ENCODE measurements at regions not wholly inside any gene's neighbourhood (a gene's known extent, or its start where the extent isn't known, plus 50 kb on each side); places are given as distances from the start of the nearest gene placed in this dataset.

GRCh38 chr2:223369889-223370288 lies 232.3 kb downstream of the SCG2 start:
- Histone ChIP-seq H3K36me3 (no peaks in the 10 kb centered on the region), H3K4me1 (no peaks in the 10 kb centered on the region), H3K27ac (no peak overlapping the region), H3K4me3 (no peak overlapping the region), H3K27me3 (no peaks in the 10 kb centered on the region), H3K9me3 (no peaks in the 10 kb centered on the region)
- no peak for DNase-seq
- TF ChIP-seq, protein P1, sequence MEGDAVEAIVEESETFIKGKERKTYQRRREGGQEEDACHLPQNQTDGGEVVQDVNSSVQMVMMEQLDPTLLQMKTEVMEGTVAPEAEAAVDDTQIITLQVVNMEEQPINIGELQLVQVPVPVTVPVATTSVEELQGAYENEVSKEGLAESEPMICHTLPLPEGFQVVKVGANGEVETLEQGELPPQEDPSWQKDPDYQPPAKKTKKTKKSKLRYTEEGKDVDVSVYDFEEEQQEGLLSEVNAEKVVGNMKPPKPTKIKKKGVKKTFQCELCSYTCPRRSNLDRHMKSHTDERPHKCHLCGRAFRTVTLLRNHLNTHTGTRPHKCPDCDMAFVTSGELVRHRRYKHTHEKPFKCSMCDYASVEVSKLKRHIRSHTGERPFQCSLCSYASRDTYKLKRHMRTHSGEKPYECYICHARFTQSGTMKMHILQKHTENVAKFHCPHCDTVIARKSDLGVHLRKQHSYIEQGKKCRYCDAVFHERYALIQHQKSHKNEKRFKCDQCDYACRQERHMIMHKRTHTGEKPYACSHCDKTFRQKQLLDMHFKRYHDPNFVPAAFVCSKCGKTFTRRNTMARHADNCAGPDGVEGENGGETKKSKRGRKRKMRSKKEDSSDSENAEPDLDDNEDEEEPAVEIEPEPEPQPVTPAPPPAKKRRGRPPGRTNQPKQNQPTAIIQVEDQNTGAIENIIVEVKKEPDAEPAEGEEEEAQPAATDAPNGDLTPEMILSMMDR (IDR thresholded peaks at IDR 0.05): no peak
- intact Hi-C loops (cut with DNase I; ENCODE audit: low total_unique reads): no loop called here

GRCh38 chr2:223383315-223383714 lies 218.8 kb downstream of the SCG2 start:
- TF ChIP-seq, protein P1 (IDR thresholded peaks at IDR 0.05): no peak
- DNase-seq: no peak
- H3K36me3 ChIP-seq: no peaks in the 10 kb centered on the region
- no peak overlapping the region for H3K4me3 ChIP-seq
- no peak overlapping the region for H3K27ac ChIP-seq
- peaks cover 0 to 5% (median 0%) of the 10 kb centered on the region in 4 donors for H3K4me1 ChIP-seq
- H3K27me3 ChIP-seq: no peaks in the 10 kb centered on the region
- intact Hi-C loops (cut with DNase I; ENCODE audit: low total_unique reads): no loop called here
- H3K9me3 ChIP-seq: peaks cover 0 to 6% (median 0%) of the 10 kb centered on the region in 3 donors

DNA sequence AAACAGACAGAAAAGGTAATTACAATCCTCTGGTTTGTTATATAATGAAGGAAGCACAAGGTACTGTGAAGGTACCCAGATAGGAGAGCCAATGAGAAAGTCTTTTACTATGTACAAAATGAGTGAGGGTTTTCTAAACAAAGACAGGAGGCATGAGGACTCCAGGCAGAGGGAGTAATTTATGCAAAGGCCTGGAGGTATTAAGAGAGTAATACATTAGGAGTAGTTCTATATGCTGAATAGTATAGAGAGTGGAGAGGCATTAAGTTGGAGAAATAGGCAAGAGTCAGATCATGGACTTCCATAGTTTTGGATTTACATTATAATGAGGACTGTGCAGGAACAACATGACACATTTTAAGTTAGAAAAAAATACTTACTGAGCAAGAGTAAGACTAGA lies 216.0 kb downstream of the SCG2 start:
- Histone ChIP-seq H3K4me3 (no peak overlapping the region), H3K27ac (no peak overlapping the region), H3K36me3 (no peaks in the 10 kb centered on the region), H3K4me1 (no peaks in the 10 kb centered on the region), H3K27me3 (no peaks in the 10 kb centered on the region), H3K9me3 (no peaks in the 10 kb centered on the region)
- DNase-seq: no peak
- TF ChIP-seq, protein P1 (IDR thresholded peaks at IDR 0.05): no peak
- intact Hi-C loops (cut with DNase I; ENCODE audit: low total_unique reads): no loop called here

- Histone ChIP-seq H3K4me1 (no peaks in the 10 kb centered on the region), H3K27me3 (no peaks in the 10 kb centered on the region), H3K27ac (no peak overlapping the region), H3K9me3 (no peaks in the 10 kb centered on the region), H3K4me3 (no peak overlapping the region), H3K36me3 (no peaks in the 10 kb centered on the region)
- intact Hi-C loops (cut with DNase I; ENCODE audit: low total_unique reads): no loop called here
- DNase-seq: no peak
- TF ChIP-seq, protein P1 (IDR thresholded peaks at IDR 0.05): no peak
These were observed 215.2 kb downstream of the SCG2 start for GRCh38 chr2:223386984-223387383.

DNA sequence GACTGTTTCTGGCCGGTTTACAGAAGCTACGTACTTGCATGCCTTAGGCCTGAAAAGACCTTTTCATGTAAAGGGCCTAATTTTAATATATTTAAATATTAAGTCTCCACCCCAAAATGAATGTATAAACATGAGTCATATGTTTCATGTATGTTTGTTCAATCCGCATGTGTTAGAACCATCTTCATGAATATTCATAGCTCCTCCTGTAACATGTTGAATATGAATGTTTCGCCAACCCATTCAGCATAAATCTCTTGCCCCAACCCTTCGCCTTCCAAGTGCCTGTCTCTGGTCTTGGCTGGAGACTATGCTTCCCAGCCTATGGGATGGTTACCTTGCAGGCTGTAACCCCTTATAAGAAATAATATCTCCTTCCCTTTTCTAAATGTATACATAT lies 212.5 kb downstream of the SCG2 start:
- intact Hi-C loops (cut with DNase I; ENCODE audit: low total_unique reads): no loop called here

More for the DNA sequence above, 212.5 kb downstream of the SCG2 start:
- TF ChIP-seq, protein P1 (IDR thresholded peaks at IDR 0.05): no peak
- DNase-seq: no peak
- H3K9me3 ChIP-seq: peaks cover 0 to 7% (median 0%) of the 10 kb centered on the region in 3 donors
- H3K4me3 ChIP-seq: no peak overlapping the region
- H3K27me3 ChIP-seq: no peaks in the 10 kb centered on the region
- no peak overlapping the region for H3K27ac ChIP-seq
- no peaks in the 10 kb centered on the region for H3K36me3 ChIP-seq
- no peaks in the 10 kb centered on the region for H3K4me1 ChIP-seq
